Peyer's patch (tissue), 4 donors: ENCODE measurements at regions not wholly inside any gene's neighbourhood (a gene's known extent, or its start where the extent isn't known, plus 50 kb on each side); places are given as distances from the start of the nearest gene placed in this dataset.

Experiments used
- POLR2A ChIP-seq, 2 donors: fragments of 450-650 bp; IDR thresholded peaks; one replicate each; pipeline ENCODE4 v1.5.1; 2017; ENCODE audit warnings: antibody characterized with exemption in 2 of 2, mild to moderate bottlenecking in 2 of 2, moderate library complexity in 2 of 2
- TF ChIP-seq, protein P1 (sequence below), 6 experiments: fragments of 450-650 bp in 4 of 6; fragments of 200-600 bp in 2 of 6; sonication (generic) in 1 of 6; IDR thresholded peaks; one replicate each; pipeline ENCODE4 v1.5.1; 2017 to 2019; ENCODE audit warnings: antibody characterized with exemption in 6 of 6, mild to moderate bottlenecking in 3 of 6, moderate library complexity in 1 of 6

DNA sequence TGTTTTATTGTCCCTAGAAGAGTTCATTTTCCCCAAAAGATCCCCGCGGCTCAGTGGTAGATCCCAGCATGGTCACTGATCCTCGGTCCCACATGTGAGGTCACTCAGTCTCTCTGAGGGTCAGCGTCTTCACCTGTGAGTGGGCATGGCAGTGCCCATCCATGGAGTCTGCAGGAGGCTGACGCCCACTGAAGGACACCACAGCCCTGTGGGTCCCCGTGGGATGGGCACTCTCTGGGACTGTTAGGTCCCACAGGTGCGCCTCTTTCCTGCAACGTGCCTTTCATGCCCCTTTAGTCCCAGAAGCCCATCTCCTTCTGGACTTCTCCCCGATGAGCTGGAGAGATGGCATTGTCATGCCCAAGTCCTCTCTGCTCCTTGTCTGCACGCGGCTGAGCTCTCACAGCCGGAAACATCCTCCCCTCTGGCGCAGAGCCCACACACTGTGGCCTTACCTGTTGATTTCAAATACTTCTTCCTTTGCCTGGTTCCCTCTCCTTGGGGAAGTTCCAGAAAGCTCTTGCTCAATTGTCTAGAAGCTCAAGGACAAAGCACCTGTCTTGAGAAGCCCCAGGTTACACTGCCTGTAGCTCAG lies 75.9 kb downstream of the PTGR3 start:
- TF ChIP-seq, protein P1, sequence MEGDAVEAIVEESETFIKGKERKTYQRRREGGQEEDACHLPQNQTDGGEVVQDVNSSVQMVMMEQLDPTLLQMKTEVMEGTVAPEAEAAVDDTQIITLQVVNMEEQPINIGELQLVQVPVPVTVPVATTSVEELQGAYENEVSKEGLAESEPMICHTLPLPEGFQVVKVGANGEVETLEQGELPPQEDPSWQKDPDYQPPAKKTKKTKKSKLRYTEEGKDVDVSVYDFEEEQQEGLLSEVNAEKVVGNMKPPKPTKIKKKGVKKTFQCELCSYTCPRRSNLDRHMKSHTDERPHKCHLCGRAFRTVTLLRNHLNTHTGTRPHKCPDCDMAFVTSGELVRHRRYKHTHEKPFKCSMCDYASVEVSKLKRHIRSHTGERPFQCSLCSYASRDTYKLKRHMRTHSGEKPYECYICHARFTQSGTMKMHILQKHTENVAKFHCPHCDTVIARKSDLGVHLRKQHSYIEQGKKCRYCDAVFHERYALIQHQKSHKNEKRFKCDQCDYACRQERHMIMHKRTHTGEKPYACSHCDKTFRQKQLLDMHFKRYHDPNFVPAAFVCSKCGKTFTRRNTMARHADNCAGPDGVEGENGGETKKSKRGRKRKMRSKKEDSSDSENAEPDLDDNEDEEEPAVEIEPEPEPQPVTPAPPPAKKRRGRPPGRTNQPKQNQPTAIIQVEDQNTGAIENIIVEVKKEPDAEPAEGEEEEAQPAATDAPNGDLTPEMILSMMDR (IDR thresholded peaks at IDR 0.05) = no peak
- no peak for TF ChIP-seq POLR2A (IDR thresholded peaks at IDR 0.05)
